Neural progenitor cell (in vitro differentiated cells): ENCODE measurements at regions not wholly inside any gene's neighbourhood (a gene's known extent, or its start where the extent isn't known, plus 50 kb on each side); places are given as distances from the start of the nearest gene placed in this dataset.

Source experiments
- CTCF ChIP-seq: fragments of 200-600 bp; sonication (generic); IDR thresholded peaks from 2 replicates; pipeline ENCODE4 v1.5.1; 2017; ENCODE audit warnings: antibody characterized with exemption, mild to moderate bottlenecking
- EZH2 ChIP-seq: fragments of 200-600 bp; sonication (generic); IDR thresholded peaks from 2 replicates; pipeline ENCODE4 v1.6.1; 2017; ENCODE audit warnings: antibody characterized with exemption, mild to moderate bottlenecking, moderate library complexity

GRCh38 chr2:65565681-65566080, 133.3 kb upstream of the SPRED2 start:
- TF ChIP-seq CTCF (no peak), EZH2 (no peak)
